ENCODE measurements at regions not wholly inside any gene's neighbourhood (a gene's known extent, or its start where the extent isn't known, plus 50 kb on each side); places are given as distances from the start of the nearest gene placed in this dataset.
A peak's percentile ranks its signal among the peaks of the same experiment; 100 is the strongest.

DNA sequence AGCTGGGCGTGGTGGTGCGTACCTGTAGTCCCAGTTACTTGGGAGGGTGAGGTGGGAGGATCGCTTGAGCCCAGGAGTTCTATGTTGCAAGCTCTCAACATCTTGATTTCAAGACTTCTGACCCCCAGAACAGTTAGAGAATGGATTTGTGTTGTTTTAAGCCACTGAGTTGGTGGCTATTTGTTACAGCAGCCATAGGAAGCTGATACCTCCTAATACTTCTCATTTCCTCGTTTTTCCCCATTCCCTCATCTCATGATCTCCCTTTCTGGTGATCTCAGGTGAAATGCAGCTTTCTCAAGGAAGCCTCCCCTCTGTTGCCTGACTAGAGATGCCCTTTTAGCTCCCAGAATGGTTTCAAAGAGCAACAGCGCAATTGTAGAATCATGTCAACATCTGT lies 378.8 kb downstream of the TYW1 start:
- H3K4me3 ChIP-seq (ENCODE audit: control insufficient read depth, low read depth, low read length) = no peak overlapping the region
- TF ChIP-seq CTCF (IDR thresholded peaks at IDR 0.05; ENCODE audit: control insufficient read depth, insufficient read depth, low read depth, low read length, missing control alignments) = no peak
- DNase-seq (ENCODE audit: low read depth) = no peak

GRCh38 chr7:67377939-67378862 lies 381.6 kb downstream of the TYW1 start:
- DNase-seq (ENCODE audit: low read depth) = peak; percentile 29
- peak; percentile 80 for TF ChIP-seq CTCF (IDR thresholded peaks at IDR 0.05; ENCODE audit: control insufficient read depth, insufficient read depth, low read depth, low read length, missing control alignments)
- no peak overlapping the region for H3K4me3 ChIP-seq (ENCODE audit: control insufficient read depth, low read depth, low read length)

DNA sequence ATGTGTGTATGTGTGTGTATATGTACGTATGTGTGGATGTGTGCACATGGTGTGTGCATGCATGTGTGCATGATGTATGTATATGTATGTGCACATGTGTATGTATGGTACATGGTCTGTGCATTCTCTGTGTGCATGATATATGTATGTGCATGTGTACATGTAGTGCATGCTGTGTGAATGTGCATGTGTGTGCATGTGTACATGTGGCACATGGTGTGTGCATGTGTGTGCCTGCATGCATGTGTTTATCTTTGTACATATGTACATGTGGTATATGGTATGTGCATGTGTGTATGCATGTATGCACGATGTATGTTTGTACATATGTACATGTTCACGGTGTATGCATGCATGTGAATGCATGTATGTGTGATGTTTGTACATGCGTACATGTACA lies 383.7 kb downstream of the TYW1 start:
- no peak for DNase-seq (ENCODE audit: low read depth)
- H3K4me3 ChIP-seq (ENCODE audit: control insufficient read depth, low read depth, low read length) = no peak overlapping the region
- TF ChIP-seq CTCF (IDR thresholded peaks at IDR 0.05; ENCODE audit: control insufficient read depth, insufficient read depth, low read depth, low read length, missing control alignments) = no peak

DNA sequence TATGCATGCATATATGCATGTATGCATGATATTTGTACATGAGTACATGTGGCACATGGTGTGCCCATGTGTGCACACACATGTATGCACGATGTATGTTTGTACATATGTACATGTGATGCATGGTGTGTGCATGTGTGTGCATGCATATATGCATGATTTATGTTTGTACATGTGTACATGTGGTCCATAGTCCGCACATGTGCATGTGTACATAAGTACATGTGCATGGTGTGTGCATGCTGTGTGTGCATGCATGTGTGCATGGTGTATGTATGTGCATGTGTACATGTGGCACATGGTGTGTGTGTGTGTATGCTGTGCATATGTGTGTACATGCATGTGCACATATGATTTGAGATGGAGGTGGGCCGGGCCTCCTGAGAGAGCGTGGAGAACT lies 384.2 kb downstream of the TYW1 start:
- H3K4me3 ChIP-seq (ENCODE audit: control insufficient read depth, low read depth, low read length) = no peak overlapping the region
- no peak for DNase-seq (ENCODE audit: low read depth)
- no peak for TF ChIP-seq CTCF (IDR thresholded peaks at IDR 0.05; ENCODE audit: control insufficient read depth, insufficient read depth, low read depth, low read length, missing control alignments)

- no peak overlapping the region for H3K4me3 ChIP-seq (ENCODE audit: control insufficient read depth, low read depth, low read length)
- no peak for TF ChIP-seq CTCF (IDR thresholded peaks at IDR 0.05; ENCODE audit: control insufficient read depth, insufficient read depth, low read depth, low read length, missing control alignments)
- DNase-seq (ENCODE audit: low read depth) = no peak
These were observed 391.2 kb downstream of the TYW1 start for GRCh38 chr7:67387851-67388250.

DNA sequence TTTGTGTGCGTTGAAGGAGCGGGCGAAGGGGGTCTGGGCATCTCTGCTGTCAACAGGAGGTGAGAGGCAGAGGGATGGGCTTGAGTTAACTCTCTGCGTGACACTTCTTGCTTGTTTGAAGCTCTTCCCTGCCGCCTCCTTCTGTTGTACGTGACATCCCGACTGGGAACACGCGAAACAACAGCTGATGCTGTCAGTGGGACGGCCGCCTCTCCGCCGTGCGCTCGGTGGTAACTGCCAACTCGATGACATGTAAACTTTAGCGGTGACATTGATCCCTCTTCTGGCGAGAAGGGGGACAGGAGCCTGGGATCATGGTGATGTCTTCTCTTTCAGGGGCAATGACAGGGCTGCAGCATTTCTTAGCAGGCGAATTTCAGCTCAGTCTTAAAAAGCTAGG lies 394.5 kb downstream of the TYW1 start:
- no peak overlapping the region for H3K4me3 ChIP-seq (ENCODE audit: control insufficient read depth, low read depth, low read length)
- no peak for TF ChIP-seq CTCF (IDR thresholded peaks at IDR 0.05; ENCODE audit: control insufficient read depth, insufficient read depth, low read depth, low read length, missing control alignments)
- DNase-seq (ENCODE audit: low read depth) = no peak
